Neural cell (in vitro differentiated cells): ENCODE measurements at regions not wholly inside any gene's neighbourhood (a gene's known extent, or its start where the extent isn't known, plus 50 kb on each side); places are given as distances from the start of the nearest gene placed in this dataset.

ENCODE experiments used
- EP300 ChIP-seq: fragments of 450-650 bp; conservative IDR thresholded peaks from 2 replicates; pipeline ENCODE4 v1.6.1; 2014; ENCODE audit warnings: antibody characterized with exemption, mild to moderate bottlenecking, moderate library complexity; ENCODE audit not compliant: poor library complexity, severe bottlenecking
- EZH2 ChIP-seq: fragments of 200-600, 300-800 bp; shearing (Covaris generic), sonication (generic); IDR thresholded peaks from 2 replicates; pipeline ENCODE4 v1.6.1; 2014; ENCODE audit warnings: antibody characterized with exemption, low read length, borderline replicate concordance, mild to moderate bottlenecking; ENCODE audit not compliant: insufficient read depth, poor library complexity, severe bottlenecking
- MXI1 ChIP-seq: fragments of 450-650 bp; conservative IDR thresholded peaks from 2 replicates; pipeline ENCODE4 v1.6.1; 2014; ENCODE audit warnings: antibody characterized with exemption, mild to moderate bottlenecking; ENCODE audit not compliant: poor library complexity, severe bottlenecking
- POLR2AphosphoS5 ChIP-seq: IDR thresholded peaks from 2 replicates; pipeline ENCODE4 v1.6.1; 2012
- TAF1 ChIP-seq: IDR thresholded peaks from 2 replicates; pipeline ENCODE4 v1.6.1; 2012; ENCODE audit warnings: low read depth
- TF ChIP-seq, protein P1 (sequence below): fragments of 450-650 bp; IDR thresholded peaks from 2 replicates; pipeline ENCODE4 v1.5.1; 2014; ENCODE audit warnings: antibody characterized with exemption, mild to moderate bottlenecking, moderate library complexity; ENCODE audit not compliant: poor library complexity, severe bottlenecking

DNA sequence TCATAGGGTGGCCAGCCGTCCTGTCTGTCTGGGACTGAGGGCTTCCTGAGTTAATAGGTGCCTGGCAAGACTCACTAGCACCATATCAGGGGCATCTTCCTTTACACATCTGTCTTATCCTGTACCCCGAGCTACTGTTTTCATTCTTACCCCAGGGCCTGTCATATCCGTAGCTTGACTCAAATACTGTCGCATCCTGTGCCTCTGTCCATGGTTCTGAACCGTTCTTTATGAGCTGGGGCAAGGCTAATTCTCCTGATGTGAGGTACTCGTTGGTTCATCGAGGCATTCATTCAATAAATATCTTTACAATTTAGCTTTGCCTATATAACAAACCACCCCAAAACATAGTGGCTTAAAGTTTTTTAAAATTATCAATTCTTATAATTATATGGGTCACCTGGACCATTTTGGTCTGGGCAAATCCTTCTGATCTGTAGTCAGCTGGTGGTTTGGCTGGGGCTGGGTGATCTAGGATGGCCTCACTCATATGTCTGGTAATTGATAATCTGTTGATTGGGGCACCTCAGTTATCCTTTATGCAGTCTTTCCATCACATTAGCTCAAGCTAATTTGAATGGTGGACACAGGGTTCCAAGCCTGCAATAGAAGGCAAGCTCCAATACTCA, 121.2 kb downstream of the TLE3 start:
- no peak for TF ChIP-seq POLR2AphosphoS5
- TF ChIP-seq, protein P1, sequence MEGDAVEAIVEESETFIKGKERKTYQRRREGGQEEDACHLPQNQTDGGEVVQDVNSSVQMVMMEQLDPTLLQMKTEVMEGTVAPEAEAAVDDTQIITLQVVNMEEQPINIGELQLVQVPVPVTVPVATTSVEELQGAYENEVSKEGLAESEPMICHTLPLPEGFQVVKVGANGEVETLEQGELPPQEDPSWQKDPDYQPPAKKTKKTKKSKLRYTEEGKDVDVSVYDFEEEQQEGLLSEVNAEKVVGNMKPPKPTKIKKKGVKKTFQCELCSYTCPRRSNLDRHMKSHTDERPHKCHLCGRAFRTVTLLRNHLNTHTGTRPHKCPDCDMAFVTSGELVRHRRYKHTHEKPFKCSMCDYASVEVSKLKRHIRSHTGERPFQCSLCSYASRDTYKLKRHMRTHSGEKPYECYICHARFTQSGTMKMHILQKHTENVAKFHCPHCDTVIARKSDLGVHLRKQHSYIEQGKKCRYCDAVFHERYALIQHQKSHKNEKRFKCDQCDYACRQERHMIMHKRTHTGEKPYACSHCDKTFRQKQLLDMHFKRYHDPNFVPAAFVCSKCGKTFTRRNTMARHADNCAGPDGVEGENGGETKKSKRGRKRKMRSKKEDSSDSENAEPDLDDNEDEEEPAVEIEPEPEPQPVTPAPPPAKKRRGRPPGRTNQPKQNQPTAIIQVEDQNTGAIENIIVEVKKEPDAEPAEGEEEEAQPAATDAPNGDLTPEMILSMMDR, result no peak
- no peak for TF ChIP-seq EZH2
- no peak for TF ChIP-seq TAF1
- TF ChIP-seq EP300, result no peak
- no peak for TF ChIP-seq MXI1
